Suprapubic skin (tissue), 4 donors: ENCODE measurements at regions not wholly inside any gene's neighbourhood (a gene's known extent, or its start where the extent isn't known, plus 50 kb on each side); places are given as distances from the start of the nearest gene placed in this dataset.

Experiments used
- DNase-seq, 2 donors: peaks; one replicate each; pipeline ENCODE4 v3.0.0-alpha.2; 2019; ENCODE audit warnings: low spot score in 2 of 2
- H3K27ac ChIP-seq: fragments of 200-600 bp; sonication (generic); one replicate; pipeline ENCODE4 v1.5.1; 2019
- H3K27me3 ChIP-seq: fragments of 200-600 bp; sonication (generic); one replicate; pipeline ENCODE4 v1.5.1; 2019
- H3K36me3 ChIP-seq: fragments of 200-600 bp; sonication (generic); one replicate; pipeline ENCODE4 v1.5.1; 2019
- H3K4me1 ChIP-seq: fragments of 200-600 bp; sonication (generic); one replicate; pipeline ENCODE4 v1.5.1; 2019
- H3K4me3 ChIP-seq: fragments of 200-600 bp; sonication (generic); one replicate; pipeline ENCODE4 v1.5.1; 2019; ENCODE audit warnings: mild to moderate bottlenecking
- H3K9me3 ChIP-seq: fragments of 200-600 bp; sonication (generic); one replicate; pipeline ENCODE4 v1.5.1; 2019
- CTCF ChIP-seq, 2 donors: fragments of 200-600 bp in 1 of 2; fragments of 450-650 bp in 1 of 2; sonication (generic) in 1 of 2; IDR thresholded peaks; one replicate each; pipeline ENCODE4 v1.5.1; 2016 to 2019; ENCODE audit warnings: antibody characterized with exemption in 2 of 2, mild to moderate bottlenecking in 1 of 2, moderate library complexity in 1 of 2
- EP300 ChIP-seq: sonication (generic); formaldehyde crosslinking; IDR thresholded peaks from one replicate; pipeline ENCODE4 v1.6.1; 2017; ENCODE audit warnings: antibody characterized with exemption
- POLR2A ChIP-seq, 2 donors: fragments of 450-650 bp; IDR thresholded peaks; one replicate each; pipeline ENCODE4 v1.6.1; 2017; ENCODE audit warnings: antibody characterized with exemption in 2 of 2, mild to moderate bottlenecking in 2 of 2, moderate library complexity in 2 of 2
- POLR2AphosphoS5 ChIP-seq, 3 donors: sonication (generic); formaldehyde crosslinking; IDR thresholded peaks; one replicate each; pipeline ENCODE4 v1.6.1; 2017; ENCODE audit warnings: antibody characterized with exemption in 3 of 3
- WGBS: methylation state at CpG from one replicate; pipeline ENCODE4 v1.1.5; 2018; 5-methylcytosine and 5-hydroxymethylcytosine counted together

GRCh38 chr5:106962464-106963230 lies 708.1 kb downstream of the EFNA5 start:
- WGBS = 71% methylated on average over 7 of the region's 7 CpGs

GRCh38 chr5:106959387-106959786 lies 711.4 kb downstream of the EFNA5 start:
- 57% methylated on average over 2 of the region's 2 CpGs for WGBS

More at GRCh38 chr5:106962464-106963230, 708.1 kb downstream of the EFNA5 start:
- TF ChIP-seq POLR2AphosphoS5 (IDR thresholded peaks at IDR 0.05) = no peak
- no peak for TF ChIP-seq POLR2A (IDR thresholded peaks at IDR 0.05)
- TF ChIP-seq CTCF (IDR thresholded peaks at IDR 0.05) = no peak
- TF ChIP-seq EP300 = no peak
- no peaks in the 10 kb centered on the region for H3K27me3 ChIP-seq
- DNase-seq = no peak
- no peaks in the 10 kb centered on the region for H3K36me3 ChIP-seq
- no peak overlapping the region for H3K27ac ChIP-seq
- H3K4me1 ChIP-seq = no peaks in the 10 kb centered on the region
- no peaks in the 10 kb centered on the region for H3K9me3 ChIP-seq
- H3K4me3 ChIP-seq = no peak overlapping the region

GRCh38 chr5:106957336-106957735 lies 713.4 kb downstream of the EFNA5 start:
- DNase-seq = no peak
- no peaks in the 10 kb centered on the region for H3K9me3 ChIP-seq
- TF ChIP-seq CTCF (IDR thresholded peaks at IDR 0.05) (no peak), EP300 (no peak), POLR2A (IDR thresholded peaks at IDR 0.05) (no peak), POLR2AphosphoS5 (IDR thresholded peaks at IDR 0.05) (no peak)
- no peaks in the 10 kb centered on the region for H3K4me1 ChIP-seq
- H3K27ac ChIP-seq = no peak overlapping the region
- H3K4me3 ChIP-seq = no peak overlapping the region
- WGBS = 93% methylated on average over 3 of the region's 3 CpGs
- H3K27me3 ChIP-seq = no peaks in the 10 kb centered on the region
- H3K36me3 ChIP-seq = no peaks in the 10 kb centered on the region

More at GRCh38 chr5:106959387-106959786, 711.4 kb downstream of the EFNA5 start:
- no peak for TF ChIP-seq CTCF (IDR thresholded peaks at IDR 0.05)
- TF ChIP-seq POLR2AphosphoS5 (IDR thresholded peaks at IDR 0.05) = no peak
- TF ChIP-seq EP300 = no peak
- TF ChIP-seq POLR2A (IDR thresholded peaks at IDR 0.05) = no peak
- Histone ChIP-seq H3K4me3 (no peak overlapping the region), H3K27me3 (no peaks in the 10 kb centered on the region), H3K9me3 (no peaks in the 10 kb centered on the region), H3K36me3 (no peaks in the 10 kb centered on the region), H3K4me1 (no peaks in the 10 kb centered on the region), H3K27ac (no peak overlapping the region)
- no peak for DNase-seq

GRCh38 chr5:106956886-106957285 lies 713.9 kb downstream of the EFNA5 start:
- no peak overlapping the region for H3K4me3 ChIP-seq
- TF ChIP-seq POLR2A (IDR thresholded peaks at IDR 0.05) (no peak), CTCF (IDR thresholded peaks at IDR 0.05) (no peak), POLR2AphosphoS5 (IDR thresholded peaks at IDR 0.05) (no peak), EP300 (no peak)
- no peak overlapping the region for H3K27ac ChIP-seq
- H3K4me1 ChIP-seq = no peaks in the 10 kb centered on the region
- WGBS = 66% methylated on average over 1 of the region's 1 CpG
- no peaks in the 10 kb centered on the region for H3K36me3 ChIP-seq
- no peak for DNase-seq
- H3K27me3 ChIP-seq = no peaks in the 10 kb centered on the region
- no peaks in the 10 kb centered on the region for H3K9me3 ChIP-seq

GRCh38 chr5:106956187-106956586 lies 714.5 kb downstream of the EFNA5 start:
- Histone ChIP-seq H3K4me3 (no peak overlapping the region), H3K27ac (no peak overlapping the region), H3K9me3 (no peaks in the 10 kb centered on the region), H3K36me3 (no peaks in the 10 kb centered on the region), H3K27me3 (no peaks in the 10 kb centered on the region), H3K4me1 (no peaks in the 10 kb centered on the region)
- 59% methylated on average over 5 of the region's 5 CpGs for WGBS
- TF ChIP-seq POLR2A (IDR thresholded peaks at IDR 0.05) (no peak), POLR2AphosphoS5 (IDR thresholded peaks at IDR 0.05) (no peak), CTCF (IDR thresholded peaks at IDR 0.05) (no peak), EP300 (no peak)
- no peak for DNase-seq
